Ascending aorta (tissue), 2 donors: ENCODE measurements at regions not wholly inside any gene's neighbourhood (a gene's known extent, or its start where the extent isn't known, plus 50 kb on each side); places are given as distances from the start of the nearest gene placed in this dataset.

ENCODE experiments used
- DNase-seq, 2 donors: peaks; one replicate each; pipeline ENCODE4 v3.0.0-alpha.2; 2019; ENCODE audit warnings: low spot score in 2 of 2
- H3K27ac ChIP-seq, 2 donors: fragments of 200-600 bp; sonication (generic); one replicate each; pipeline ENCODE4 v1.5.1; 2016 to 2017; ENCODE audit warnings: mild to moderate bottlenecking in 1 of 2
- H3K27me3 ChIP-seq: fragments of 200-600 bp; sonication (generic); one replicate; pipeline ENCODE4 v1.5.1; 2017
- H3K36me3 ChIP-seq, 2 donors: fragments of 200-600 bp; sonication (generic); one replicate each; pipeline ENCODE4 v1.5.1; 2016
- H3K4me1 ChIP-seq, 2 donors: fragments of 200-600 bp; sonication (generic); one replicate each; pipeline ENCODE4 v1.5.1; 2016 to 2017; ENCODE audit warnings: mild to moderate bottlenecking in 1 of 2
- H3K4me3 ChIP-seq, 2 donors: fragments of 200-600 bp; sonication (generic); one replicate each; pipeline ENCODE4 v1.5.1; 2016 to 2017; ENCODE audit warnings: mild to moderate bottlenecking in 1 of 2
- H3K9me3 ChIP-seq, 2 donors: fragments of 200-600 bp; sonication (generic); one replicate each; pipeline ENCODE4 v1.5.1; 2016
- intact Hi-C: fragments of 100-400 bp; cut with DNase I; formaldehyde crosslinking; loops from one replicate; pipeline ENCODE4 v1.15.1; 2023
- TF ChIP-seq, protein P1 (sequence below), 3 experiments: fragments of 200-600 bp in 2 of 3; fragments of 450-650 bp in 1 of 3; sonication (generic) in 2 of 3; IDR thresholded peaks; one replicate each; pipeline ENCODE4 v1.5.1; 2016 to 2019; ENCODE audit warnings: antibody characterized with exemption in 3 of 3, mild to moderate bottlenecking in 1 of 3, moderate library complexity in 1 of 3

GRCh38 chr2:147501968-147502367 is 342.9 kb upstream of the ACVR2A start:
- H3K27ac ChIP-seq: no peak overlapping the region

DNA sequence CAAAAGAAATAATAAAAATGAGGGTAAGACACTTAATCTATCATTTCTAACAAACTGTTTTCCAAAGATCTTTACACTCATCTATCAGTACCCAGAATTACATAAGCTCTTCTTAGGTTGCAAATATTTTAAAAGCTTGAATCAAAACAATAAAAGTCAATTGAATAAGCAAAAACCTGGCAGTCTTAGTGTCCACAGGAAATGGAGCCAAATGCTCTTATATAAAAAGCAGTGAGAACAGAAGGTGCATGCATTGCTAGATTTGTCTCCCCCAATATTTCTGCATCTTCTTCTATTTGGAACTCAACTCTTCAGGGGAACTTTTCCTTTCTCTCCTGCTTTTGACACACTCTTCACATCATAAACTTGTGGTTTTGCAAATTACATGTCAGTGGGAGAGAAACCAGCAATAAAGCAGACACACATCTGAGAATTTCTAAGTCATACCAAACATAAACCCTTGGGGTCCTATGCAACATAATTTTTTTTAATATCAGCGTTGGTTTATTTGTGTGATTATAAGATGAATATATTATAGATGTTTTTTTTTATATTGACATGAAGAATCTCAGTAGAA is 343.9 kb upstream of the ACVR2A start:
- DNase-seq: no peak
- H3K4me3 ChIP-seq: no peak overlapping the region
- TF ChIP-seq, protein P1, sequence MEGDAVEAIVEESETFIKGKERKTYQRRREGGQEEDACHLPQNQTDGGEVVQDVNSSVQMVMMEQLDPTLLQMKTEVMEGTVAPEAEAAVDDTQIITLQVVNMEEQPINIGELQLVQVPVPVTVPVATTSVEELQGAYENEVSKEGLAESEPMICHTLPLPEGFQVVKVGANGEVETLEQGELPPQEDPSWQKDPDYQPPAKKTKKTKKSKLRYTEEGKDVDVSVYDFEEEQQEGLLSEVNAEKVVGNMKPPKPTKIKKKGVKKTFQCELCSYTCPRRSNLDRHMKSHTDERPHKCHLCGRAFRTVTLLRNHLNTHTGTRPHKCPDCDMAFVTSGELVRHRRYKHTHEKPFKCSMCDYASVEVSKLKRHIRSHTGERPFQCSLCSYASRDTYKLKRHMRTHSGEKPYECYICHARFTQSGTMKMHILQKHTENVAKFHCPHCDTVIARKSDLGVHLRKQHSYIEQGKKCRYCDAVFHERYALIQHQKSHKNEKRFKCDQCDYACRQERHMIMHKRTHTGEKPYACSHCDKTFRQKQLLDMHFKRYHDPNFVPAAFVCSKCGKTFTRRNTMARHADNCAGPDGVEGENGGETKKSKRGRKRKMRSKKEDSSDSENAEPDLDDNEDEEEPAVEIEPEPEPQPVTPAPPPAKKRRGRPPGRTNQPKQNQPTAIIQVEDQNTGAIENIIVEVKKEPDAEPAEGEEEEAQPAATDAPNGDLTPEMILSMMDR (IDR thresholded peaks at IDR 0.05): no peak
- no peaks in the 10 kb centered on the region for H3K4me1 ChIP-seq
- intact Hi-C loops: no loop called here
- no peaks in the 10 kb centered on the region for H3K9me3 ChIP-seq
- H3K36me3 ChIP-seq: no peaks in the 10 kb centered on the region
- H3K27me3 ChIP-seq: no peaks in the 10 kb centered on the region
- no peak overlapping the region for H3K27ac ChIP-seq

More at GRCh38 chr2:147501968-147502367, 342.9 kb upstream of the ACVR2A start:
- TF ChIP-seq, protein P1 (IDR thresholded peaks at IDR 0.05): no peak
- intact Hi-C loops: no loop called here
- Histone ChIP-seq H3K4me1 (no peaks in the 10 kb centered on the region), H3K4me3 (no peak overlapping the region), H3K9me3 (no peaks in the 10 kb centered on the region), H3K36me3 (no peaks in the 10 kb centered on the region), H3K27me3 (no peaks in the 10 kb centered on the region)
- no peak for DNase-seq

- DNase-seq: no peak
- H3K27me3 ChIP-seq: no peaks in the 10 kb centered on the region
Measured at GRCh38 chr2:147500229-147500628, 344.6 kb upstream of the ACVR2A start.

GRCh38 chr2:147499785-147500184 is 345.0 kb upstream of the ACVR2A start:
- H3K36me3 ChIP-seq: no peaks in the 10 kb centered on the region
- intact Hi-C loops: no loop called here
- no peak for DNase-seq
- TF ChIP-seq, protein P1 (IDR thresholded peaks at IDR 0.05): no peak
- no peaks in the 10 kb centered on the region for H3K9me3 ChIP-seq
- H3K27me3 ChIP-seq: no peaks in the 10 kb centered on the region
- H3K27ac ChIP-seq: no peak overlapping the region
- H3K4me1 ChIP-seq: no peaks in the 10 kb centered on the region
- H3K4me3 ChIP-seq: no peak overlapping the region

More at GRCh38 chr2:147500229-147500628, 344.6 kb upstream of the ACVR2A start:
- intact Hi-C loops: no loop called here
- H3K4me1 ChIP-seq: no peaks in the 10 kb centered on the region
- no peaks in the 10 kb centered on the region for H3K9me3 ChIP-seq
- H3K4me3 ChIP-seq: no peak overlapping the region
- H3K36me3 ChIP-seq: no peaks in the 10 kb centered on the region
- no peak overlapping the region for H3K27ac ChIP-seq
- TF ChIP-seq, protein P1 (IDR thresholded peaks at IDR 0.05): no peak

- no peak for DNase-seq
- Histone ChIP-seq H3K27me3 (no peaks in the 10 kb centered on the region), H3K4me3 (no peak overlapping the region), H3K36me3 (no peaks in the 10 kb centered on the region), H3K27ac (no peak overlapping the region), H3K4me1 (no peaks in the 10 kb centered on the region), H3K9me3 (no peaks in the 10 kb centered on the region)
- TF ChIP-seq, protein P1 (IDR thresholded peaks at IDR 0.05): no peak
- intact Hi-C loops: no loop called here
Measured at GRCh38 chr2:147495734-147496133, 349.1 kb upstream of the ACVR2A start.

GRCh38 chr2:147492471-147492870 is 352.4 kb upstream of the ACVR2A start:
- Histone ChIP-seq H3K4me1 (no peaks in the 10 kb centered on the region), H3K4me3 (no peak overlapping the region), H3K36me3 (no peaks in the 10 kb centered on the region), H3K9me3 (no peaks in the 10 kb centered on the region), H3K27me3 (no peaks in the 10 kb centered on the region), H3K27ac (no peak overlapping the region)
- intact Hi-C loops: no loop called here
- TF ChIP-seq, protein P1 (IDR thresholded peaks at IDR 0.05): no peak
- no peak for DNase-seq
